Mesenchymal stem cell (in vitro differentiated cells and primary cell): ENCODE measurements at regions not wholly inside any gene's neighbourhood (a gene's known extent, or its start where the extent isn't known, plus 50 kb on each side); places are given as distances from the start of the nearest gene placed in this dataset.

Source experiments
- DNase-seq: peaks from one replicate; pipeline ENCODE4 v3.0.0-alpha.2; 2013
- H2AFZ ChIP-seq: one replicate; pipeline ENCODE4 v1.6.1; 2013; ENCODE audit warnings: low read depth, mild to moderate bottlenecking, control low read depth, inconsistent platforms, low read length, moderate library complexity
- H2AK5ac ChIP-seq: 2 replicates; pipeline ENCODE4 v1.6.1; 2013; ENCODE audit warnings: low read length, moderate library complexity, mild to moderate bottlenecking, inconsistent platforms; ENCODE audit not compliant: severe bottlenecking
- H2BK120ac ChIP-seq: one replicate; pipeline ENCODE4 v1.6.1; 2013; ENCODE audit warnings: low read depth, mild to moderate bottlenecking, inconsistent platforms, low read length, moderate library complexity
- H2BK12ac ChIP-seq, 2 experiments: one replicate each; pipeline ENCODE4 v1.6.1; 2013; ENCODE audit warnings: inconsistent platforms in 2 of 2, low read length in 2 of 2, mild to moderate bottlenecking in 2 of 2, moderate library complexity in 2 of 2, control low read depth in 1 of 2
- H2BK15ac ChIP-seq: one replicate; pipeline ENCODE4 v1.6.1; 2013; ENCODE audit warnings: mild to moderate bottlenecking, low read depth, inconsistent platforms; ENCODE audit not compliant: poor library complexity, severe bottlenecking
- H2BK5ac ChIP-seq: 2 replicates; pipeline ENCODE4 v1.6.1; 2013; ENCODE audit warnings: low read depth, mild to moderate bottlenecking, low read length, control low read depth, inconsistent platforms; ENCODE audit not compliant: poor library complexity, severe bottlenecking
- H3K14ac ChIP-seq, 2 experiments: one replicate each; pipeline ENCODE4 v1.6.1; 2013; ENCODE audit warnings: inconsistent platforms in 2 of 2, low read length in 2 of 2, control low read depth in 1 of 2, mild to moderate bottlenecking in 1 of 2, moderate library complexity in 1 of 2
- H3K18ac ChIP-seq, 2 experiments: one replicate each; pipeline ENCODE4 v1.6.1; 2013; ENCODE audit warnings: inconsistent platforms in 2 of 2, low read length in 2 of 2, control low read depth in 1 of 2, low read depth in 1 of 2, mild to moderate bottlenecking in 1 of 2
- H3K23ac ChIP-seq, 2 experiments: one replicate each; pipeline ENCODE4 v1.6.1; 2013; ENCODE audit warnings: inconsistent platforms in 2 of 2, low read length in 2 of 2, mild to moderate bottlenecking in 2 of 2, moderate library complexity in 2 of 2, control low read depth in 1 of 2
- H3K27ac ChIP-seq: 2 replicates; pipeline ENCODE4 v1.5.1; 2013; ENCODE audit warnings: mild to moderate bottlenecking, moderate library complexity, low read length, control low read depth, inconsistent platforms; ENCODE audit not compliant: poor library complexity, severe bottlenecking
- H3K27me3 ChIP-seq, 2 experiments: 2 replicates each; pipeline versions ENCODE4 v1.6.1 to v1.7.0; 2013; ENCODE audit warnings: low read length in 2 of 2, mild to moderate bottlenecking in 2 of 2, moderate library complexity in 2 of 2, control low read depth in 1 of 2, inconsistent platforms in 1 of 2; ENCODE audit not compliant: control insufficient read depth in 1 of 2, insufficient read depth in 1 of 2
- H3K36me3 ChIP-seq, 2 experiments: 2 replicates each; pipeline versions ENCODE4 v1.6.1 to v1.7.0; 2013; ENCODE audit warnings: low read length in 2 of 2, control low read depth in 1 of 2, inconsistent platforms in 1 of 2, low read depth in 1 of 2, mild to moderate bottlenecking in 1 of 2; ENCODE audit not compliant: insufficient read depth in 2 of 2, control insufficient read depth in 1 of 2
- H3K4ac ChIP-seq, 2 experiments: one replicate each; pipeline ENCODE4 v1.6.1; 2013; ENCODE audit warnings: inconsistent platforms in 2 of 2, low read length in 2 of 2, mild to moderate bottlenecking in 2 of 2, moderate library complexity in 2 of 2, control low read depth in 1 of 2, low read depth in 1 of 2
- H3K4me1 ChIP-seq: 2 replicates; pipeline ENCODE4 v1.6.1; 2013; ENCODE audit warnings: low read depth, low read length, control low read depth; ENCODE audit not compliant: control insufficient read depth, insufficient read depth
- H3K4me2 ChIP-seq: 2 replicates; pipeline ENCODE4 v1.6.1; 2013; ENCODE audit warnings: low read length, mild to moderate bottlenecking, inconsistent platforms; ENCODE audit not compliant: poor library complexity, severe bottlenecking
- H3K4me3 ChIP-seq, 2 experiments: 2 replicates each; pipeline versions ENCODE4 v1.5.1 to v1.7.0; 2013; ENCODE audit warnings: low read length in 2 of 2, mild to moderate bottlenecking in 2 of 2, control low read depth in 1 of 2, low read depth in 1 of 2; ENCODE audit not compliant: insufficient read depth in 1 of 2
- H3K79me1 ChIP-seq: replicated peaks from 2 replicates; pipeline ENCODE4 v1.6.1; 2013; ENCODE audit warnings: mild to moderate bottlenecking, control low read depth, low read length, inconsistent platforms; ENCODE audit not compliant: poor library complexity, severe bottlenecking
- H3K9ac ChIP-seq: 2 replicates; pipeline ENCODE4 v1.7.0; 2013; ENCODE audit warnings: mild to moderate bottlenecking, low read length, moderate library complexity
- H3K9me3 ChIP-seq: 2 replicates; pipeline ENCODE4 v1.7.0; 2013; ENCODE audit warnings: mild to moderate bottlenecking, low read length; ENCODE audit not compliant: control insufficient read depth
- H4K8ac ChIP-seq: one replicate; pipeline ENCODE4 v1.6.1; 2013; ENCODE audit warnings: inconsistent platforms, mild to moderate bottlenecking, low read length, moderate library complexity
- H4K91ac ChIP-seq: one replicate; pipeline ENCODE4 v1.6.1; 2013; ENCODE audit warnings: mild to moderate bottlenecking, low read length, inconsistent platforms
- WGBS: methylation state at CpG from one replicate; pipeline ENCODE4 v1.1.7; 2013; ENCODE audit warnings: mixed read lengths; 5-methylcytosine and 5-hydroxymethylcytosine counted together

GRCh38 chr11:28490773-28491382 is 382.7 kb downstream of the METTL15 start:
- Histone ChIP-seq H3K79me1 (no peaks in the 10 kb centered on the region), H3K9me3 (no peaks in the 10 kb centered on the region), H3K23ac (no peak overlapping the region), H3K36me3 (no peaks in the 10 kb centered on the region), H2BK5ac (no peak overlapping the region), H3K4ac (no peak overlapping the region), H3K4me1 (no peaks in the 10 kb centered on the region), H4K91ac (no peak overlapping the region), H3K27ac (no peak overlapping the region), H2BK15ac (no peak overlapping the region), H4K8ac (no peak overlapping the region), H3K27me3 (no peaks in the 10 kb centered on the region), H3K9ac (no peak overlapping the region), H3K14ac (no peak overlapping the region), H3K4me3 (no peak overlapping the region), H2BK12ac (no peak overlapping the region), H2AFZ (no peak overlapping the region), H3K4me2 (no peak overlapping the region), H3K18ac (no peak overlapping the region), H2AK5ac (no peak overlapping the region), H2BK120ac (no peak overlapping the region)
- DNase-seq: no peak

GRCh38 chr11:28488336-28488735 is 380.1 kb downstream of the METTL15 start:
- Histone ChIP-seq H4K91ac (no peak overlapping the region), H3K4me2 (no peak overlapping the region), H2BK5ac (no peak overlapping the region), H3K9ac (no peak overlapping the region), H3K4me1 (no peaks in the 10 kb centered on the region), H3K9me3 (no peaks in the 10 kb centered on the region), H3K79me1 (no peaks in the 10 kb centered on the region), H2AK5ac (no peak overlapping the region), H3K27me3 (no peaks in the 10 kb centered on the region), H3K18ac (no peak overlapping the region), H3K4me3 (no peak overlapping the region), H3K36me3 (no peaks in the 10 kb centered on the region), H2BK12ac (no peak overlapping the region), H3K23ac (no peak overlapping the region), H2AFZ (no peak overlapping the region), H2BK15ac (no peak overlapping the region), H3K27ac (no peak overlapping the region), H3K4ac (no peak overlapping the region), H2BK120ac (no peak overlapping the region), H4K8ac (no peak overlapping the region), H3K14ac (no peak overlapping the region)
- no peak for DNase-seq
- WGBS: 80% methylated on average over 1 of the region's 1 CpG

- Histone ChIP-seq H3K4me1 (no peaks in the 10 kb centered on the region), H3K4ac (no peak overlapping the region), H3K23ac (no peak overlapping the region), H3K27ac (no peak overlapping the region), H3K14ac (no peak overlapping the region), H2BK15ac (no peak overlapping the region), H4K91ac (no peak overlapping the region), H2AFZ (no peak overlapping the region), H2BK12ac (no peak overlapping the region), H3K4me3 (no peak overlapping the region), H3K36me3 (no peaks in the 10 kb centered on the region), H3K9ac (no peak overlapping the region), H3K18ac (no peak overlapping the region), H3K79me1 (no peaks in the 10 kb centered on the region), H2BK120ac (no peak overlapping the region), H2AK5ac (no peak overlapping the region), H2BK5ac (no peak overlapping the region), H3K4me2 (no peak overlapping the region), H3K27me3 (no peaks in the 10 kb centered on the region), H3K9me3 (no peaks in the 10 kb centered on the region), H4K8ac (no peak overlapping the region)
- no peak for DNase-seq
- WGBS: 83% methylated on average over 7 of the region's 7 CpGs
Measured at GRCh38 chr11:28483072-28483867, 375.1 kb downstream of the METTL15 start.

GRCh38 chr11:28482666-28483065 is 374.5 kb downstream of the METTL15 start:
- H2AK5ac ChIP-seq: no peak overlapping the region
- H3K27me3 ChIP-seq: no peaks in the 10 kb centered on the region
- H4K91ac ChIP-seq: no peak overlapping the region
- H3K4me2 ChIP-seq: no peak overlapping the region
- H3K4ac ChIP-seq: no peak overlapping the region
- no peak overlapping the region for H2BK15ac ChIP-seq
- WGBS: 89% methylated on average over 2 of the region's 2 CpGs
- no peak overlapping the region for H2BK12ac ChIP-seq
- no peak overlapping the region for H3K14ac ChIP-seq
- H3K79me1 ChIP-seq: no peaks in the 10 kb centered on the region
- H3K18ac ChIP-seq: no peak overlapping the region
- no peak overlapping the region for H3K9ac ChIP-seq
- no peaks in the 10 kb centered on the region for H3K4me1 ChIP-seq
- no peak overlapping the region for H3K4me3 ChIP-seq
- no peak overlapping the region for H3K23ac ChIP-seq
- H2BK5ac ChIP-seq: no peak overlapping the region
- no peaks in the 10 kb centered on the region for H3K9me3 ChIP-seq
- no peaks in the 10 kb centered on the region for H3K36me3 ChIP-seq
- H2BK120ac ChIP-seq: no peak overlapping the region
- no peak overlapping the region for H4K8ac ChIP-seq
- no peak overlapping the region for H2AFZ ChIP-seq
- H3K27ac ChIP-seq: no peak overlapping the region
- no peak for DNase-seq
